Mesenchymal stem cell (in vitro differentiated cells and primary cell): ENCODE measurements at regions not wholly inside any gene's neighbourhood (a gene's known extent, or its start where the extent isn't known, plus 50 kb on each side); places are given as distances from the start of the nearest gene placed in this dataset.
"Not testable (repeated sequence)": the region's sequence is repeated elsewhere in the genome, so short reads cannot be mapped to it uniquely, and the experiment has no call there.

Experiments
- DNase-seq: peaks from one replicate; pipeline ENCODE4 v3.0.0-alpha.2; 2013
- H2AFZ ChIP-seq: one replicate; pipeline ENCODE4 v1.6.1; 2013; ENCODE audit warnings: low read depth, mild to moderate bottlenecking, control low read depth, inconsistent platforms, low read length, moderate library complexity
- H2AK5ac ChIP-seq: 2 replicates; pipeline ENCODE4 v1.6.1; 2013; ENCODE audit warnings: low read length, moderate library complexity, mild to moderate bottlenecking, inconsistent platforms; ENCODE audit not compliant: severe bottlenecking
- H2BK120ac ChIP-seq: one replicate; pipeline ENCODE4 v1.6.1; 2013; ENCODE audit warnings: low read depth, mild to moderate bottlenecking, inconsistent platforms, low read length, moderate library complexity
- H2BK12ac ChIP-seq, 2 experiments: one replicate each; pipeline ENCODE4 v1.6.1; 2013; ENCODE audit warnings: inconsistent platforms in 2 of 2, low read length in 2 of 2, mild to moderate bottlenecking in 2 of 2, moderate library complexity in 2 of 2, control low read depth in 1 of 2
- H2BK15ac ChIP-seq: one replicate; pipeline ENCODE4 v1.6.1; 2013; ENCODE audit warnings: mild to moderate bottlenecking, low read depth, inconsistent platforms; ENCODE audit not compliant: poor library complexity, severe bottlenecking
- H2BK5ac ChIP-seq: 2 replicates; pipeline ENCODE4 v1.6.1; 2013; ENCODE audit warnings: low read depth, mild to moderate bottlenecking, low read length, control low read depth, inconsistent platforms; ENCODE audit not compliant: poor library complexity, severe bottlenecking
- H3K14ac ChIP-seq, 2 experiments: one replicate each; pipeline ENCODE4 v1.6.1; 2013; ENCODE audit warnings: inconsistent platforms in 2 of 2, low read length in 2 of 2, control low read depth in 1 of 2, mild to moderate bottlenecking in 1 of 2, moderate library complexity in 1 of 2
- H3K18ac ChIP-seq, 2 experiments: one replicate each; pipeline ENCODE4 v1.6.1; 2013; ENCODE audit warnings: inconsistent platforms in 2 of 2, low read length in 2 of 2, control low read depth in 1 of 2, low read depth in 1 of 2, mild to moderate bottlenecking in 1 of 2
- H3K23ac ChIP-seq, 2 experiments: one replicate each; pipeline ENCODE4 v1.6.1; 2013; ENCODE audit warnings: inconsistent platforms in 2 of 2, low read length in 2 of 2, mild to moderate bottlenecking in 2 of 2, moderate library complexity in 2 of 2, control low read depth in 1 of 2
- H3K27ac ChIP-seq: 2 replicates; pipeline ENCODE4 v1.5.1; 2013; ENCODE audit warnings: mild to moderate bottlenecking, moderate library complexity, low read length, control low read depth, inconsistent platforms; ENCODE audit not compliant: poor library complexity, severe bottlenecking
- H3K27me3 ChIP-seq, 2 experiments: 2 replicates each; pipeline versions ENCODE4 v1.6.1 to v1.7.0; 2013; ENCODE audit warnings: low read length in 2 of 2, mild to moderate bottlenecking in 2 of 2, moderate library complexity in 2 of 2, control low read depth in 1 of 2, inconsistent platforms in 1 of 2; ENCODE audit not compliant: control insufficient read depth in 1 of 2, insufficient read depth in 1 of 2
- H3K36me3 ChIP-seq, 2 experiments: 2 replicates each; pipeline versions ENCODE4 v1.6.1 to v1.7.0; 2013; ENCODE audit warnings: low read length in 2 of 2, control low read depth in 1 of 2, inconsistent platforms in 1 of 2, low read depth in 1 of 2, mild to moderate bottlenecking in 1 of 2; ENCODE audit not compliant: insufficient read depth in 2 of 2, control insufficient read depth in 1 of 2
- H3K4ac ChIP-seq, 2 experiments: one replicate each; pipeline ENCODE4 v1.6.1; 2013; ENCODE audit warnings: inconsistent platforms in 2 of 2, low read length in 2 of 2, mild to moderate bottlenecking in 2 of 2, moderate library complexity in 2 of 2, control low read depth in 1 of 2, low read depth in 1 of 2
- H3K4me1 ChIP-seq: 2 replicates; pipeline ENCODE4 v1.6.1; 2013; ENCODE audit warnings: low read depth, low read length, control low read depth; ENCODE audit not compliant: control insufficient read depth, insufficient read depth
- H3K4me2 ChIP-seq: 2 replicates; pipeline ENCODE4 v1.6.1; 2013; ENCODE audit warnings: low read length, mild to moderate bottlenecking, inconsistent platforms; ENCODE audit not compliant: poor library complexity, severe bottlenecking
- H3K4me3 ChIP-seq, 2 experiments: 2 replicates each; pipeline versions ENCODE4 v1.5.1 to v1.7.0; 2013; ENCODE audit warnings: low read length in 2 of 2, mild to moderate bottlenecking in 2 of 2, control low read depth in 1 of 2, low read depth in 1 of 2; ENCODE audit not compliant: insufficient read depth in 1 of 2
- H3K79me1 ChIP-seq: replicated peaks from 2 replicates; pipeline ENCODE4 v1.6.1; 2013; ENCODE audit warnings: mild to moderate bottlenecking, control low read depth, low read length, inconsistent platforms; ENCODE audit not compliant: poor library complexity, severe bottlenecking
- H3K9ac ChIP-seq: 2 replicates; pipeline ENCODE4 v1.7.0; 2013; ENCODE audit warnings: mild to moderate bottlenecking, low read length, moderate library complexity
- H3K9me3 ChIP-seq: 2 replicates; pipeline ENCODE4 v1.7.0; 2013; ENCODE audit warnings: mild to moderate bottlenecking, low read length; ENCODE audit not compliant: control insufficient read depth
- H4K8ac ChIP-seq: one replicate; pipeline ENCODE4 v1.6.1; 2013; ENCODE audit warnings: inconsistent platforms, mild to moderate bottlenecking, low read length, moderate library complexity
- H4K91ac ChIP-seq: one replicate; pipeline ENCODE4 v1.6.1; 2013; ENCODE audit warnings: mild to moderate bottlenecking, low read length, inconsistent platforms
- WGBS: methylation state at CpG from one replicate; pipeline ENCODE4 v1.1.7; 2013; ENCODE audit warnings: mixed read lengths; 5-methylcytosine and 5-hydroxymethylcytosine counted together

DNA sequence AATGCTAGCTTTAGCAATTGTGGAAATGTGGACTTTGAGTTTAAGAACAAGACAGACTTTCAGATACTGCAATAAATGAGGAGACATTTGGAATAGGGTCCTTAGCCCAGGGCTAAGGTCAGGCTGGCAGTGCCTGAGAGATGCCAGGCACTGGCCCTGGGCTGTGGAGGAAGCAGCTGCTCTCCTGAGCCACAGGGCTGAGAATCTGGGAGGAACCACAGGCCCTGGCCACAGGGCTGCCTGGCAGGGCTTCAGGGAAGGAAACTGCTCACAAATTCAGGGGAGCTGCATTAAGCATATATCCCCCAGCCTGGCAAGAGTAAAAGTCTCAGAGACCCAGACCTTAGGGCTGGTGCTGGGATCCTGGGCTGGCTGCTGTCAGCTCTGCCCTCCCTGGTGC is 305.1 kb downstream of the RPIA start:
- not testable (repeated sequence) for H3K9me3 ChIP-seq, H4K91ac ChIP-seq, H3K36me3 ChIP-seq, H3K18ac ChIP-seq, H3K14ac ChIP-seq, H2BK5ac ChIP-seq, H3K23ac ChIP-seq, H3K79me1 ChIP-seq, H3K4me3 ChIP-seq, H2BK12ac ChIP-seq, H3K27ac ChIP-seq, H2BK120ac ChIP-seq, H3K4me1 ChIP-seq, H2BK15ac ChIP-seq, H3K4me2 ChIP-seq, H2AK5ac ChIP-seq, H3K9ac ChIP-seq, H4K8ac ChIP-seq, DNase-seq, H2AFZ ChIP-seq, H3K27me3 ChIP-seq, H3K4ac ChIP-seq

DNA sequence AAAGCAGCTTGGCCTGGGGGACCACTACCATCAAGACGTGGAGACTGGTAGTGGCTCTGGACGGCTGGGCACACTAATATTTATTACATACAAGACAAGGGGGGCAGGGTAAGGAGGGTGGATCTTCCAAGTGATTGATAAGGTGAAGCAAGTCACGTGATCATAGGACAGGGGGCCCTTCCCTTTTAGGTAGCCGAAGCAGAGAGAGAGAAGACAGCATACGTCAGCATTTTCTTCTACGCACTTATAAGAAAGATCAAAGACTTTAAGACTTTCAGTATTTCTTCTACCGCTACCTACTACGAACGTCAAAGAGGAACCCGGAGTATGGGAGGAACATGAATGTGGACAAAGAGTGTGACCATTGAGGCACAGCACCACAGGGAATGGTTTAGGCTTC is 307.9 kb downstream of the RPIA start:
- no peak overlapping the region for H3K23ac ChIP-seq
- H3K18ac ChIP-seq = no peak overlapping the region
- H3K4me2 ChIP-seq = no peak overlapping the region
- no peak overlapping the region for H2BK5ac ChIP-seq
- no peak overlapping the region for H3K27ac ChIP-seq
- no peak overlapping the region for H2AK5ac ChIP-seq
- no peaks in the 10 kb centered on the region for H3K9me3 ChIP-seq
- no peak overlapping the region for H2BK15ac ChIP-seq
- peaks cover 0 to 7% of the 10 kb centered on the region in 2 experiments for H3K27me3 ChIP-seq
- no peak overlapping the region for H4K8ac ChIP-seq
- DNase-seq = no peak
- no peaks in the 10 kb centered on the region for H3K79me1 ChIP-seq
- H3K4me3 ChIP-seq = no peak overlapping the region
- no peak overlapping the region for H4K91ac ChIP-seq
- WGBS = 84% methylated on average over 7 of the region's 10 CpGs
- H3K9ac ChIP-seq = no peak overlapping the region
- no peak overlapping the region for H3K4ac ChIP-seq
- no peaks in the 10 kb centered on the region for H3K36me3 ChIP-seq
- no peak overlapping the region for H2BK120ac ChIP-seq
- H3K14ac ChIP-seq = no peak overlapping the region
- H2BK12ac ChIP-seq = no peak overlapping the region
- no peak overlapping the region for H2AFZ ChIP-seq
- no peaks in the 10 kb centered on the region for H3K4me1 ChIP-seq

DNA sequence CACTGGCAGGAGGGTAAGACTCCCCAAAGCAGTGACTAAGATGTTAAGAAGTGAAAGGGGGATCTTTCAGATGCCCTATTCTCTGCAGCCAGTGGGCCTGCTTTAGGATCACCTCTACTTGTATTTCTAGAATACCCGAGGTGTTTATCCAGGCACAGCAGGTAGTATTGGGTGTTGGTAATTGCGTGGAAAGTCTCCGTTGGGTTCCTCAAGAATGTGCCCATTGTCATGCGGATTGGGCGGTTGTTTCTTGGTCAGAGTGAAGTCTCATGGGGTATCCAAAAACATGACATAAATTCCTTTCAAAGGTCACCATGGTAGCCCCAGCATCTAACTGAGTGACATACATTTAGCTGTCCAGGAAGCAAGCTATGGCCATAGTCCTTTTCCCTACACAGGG is 308.8 kb downstream of the RPIA start:
- no peak overlapping the region for H3K18ac ChIP-seq
- H3K4me2 ChIP-seq = no peak overlapping the region
- H3K4ac ChIP-seq = no peak overlapping the region
- no peak overlapping the region for H2BK120ac ChIP-seq
- H4K91ac ChIP-seq = no peak overlapping the region
- no peak overlapping the region for H2BK5ac ChIP-seq
- no peak overlapping the region for H4K8ac ChIP-seq
- H3K27ac ChIP-seq = no peak overlapping the region
- H2AFZ ChIP-seq = no peak overlapping the region
- no peak for DNase-seq
- H3K23ac ChIP-seq = no peak overlapping the region
- no peak overlapping the region for H2BK15ac ChIP-seq
- H3K27me3 ChIP-seq = peaks cover 0 to 7% of the 10 kb centered on the region in 2 experiments
- H3K9me3 ChIP-seq = no peaks in the 10 kb centered on the region
- H3K9ac ChIP-seq = no peak overlapping the region
- 54% methylated on average over 5 of the region's 5 CpGs for WGBS
- H3K4me1 ChIP-seq = no peaks in the 10 kb centered on the region
- no peak overlapping the region for H2BK12ac ChIP-seq
- H3K79me1 ChIP-seq = no peaks in the 10 kb centered on the region
- no peak overlapping the region for H2AK5ac ChIP-seq
- H3K14ac ChIP-seq = no peak overlapping the region
- no peaks in the 10 kb centered on the region for H3K36me3 ChIP-seq
- no peak overlapping the region for H3K4me3 ChIP-seq

DNA sequence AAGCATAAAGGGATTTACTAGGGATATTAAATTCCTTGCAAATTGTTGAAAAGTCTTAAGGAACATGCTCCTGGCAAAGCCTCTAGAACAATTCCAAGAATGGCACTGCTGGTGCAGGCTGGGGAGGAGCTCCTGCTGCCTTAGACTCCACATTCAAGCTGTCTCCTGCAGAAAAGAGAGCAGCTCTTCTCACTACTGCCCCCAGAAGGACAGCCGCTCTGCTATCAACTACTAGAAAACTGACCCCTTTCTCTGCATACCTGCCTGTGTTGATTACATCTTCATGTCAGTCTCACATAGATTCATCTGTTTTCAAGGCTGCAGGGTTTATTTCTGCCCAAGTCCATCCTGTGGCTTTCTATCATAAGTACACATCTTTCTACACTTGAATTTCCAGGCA is 312.8 kb downstream of the RPIA start:
- not testable (repeated sequence) for H2BK12ac ChIP-seq, H3K4me3 ChIP-seq, H3K18ac ChIP-seq, H3K14ac ChIP-seq, DNase-seq, H3K27ac ChIP-seq, H4K91ac ChIP-seq, H3K9me3 ChIP-seq, H3K36me3 ChIP-seq, H3K4ac ChIP-seq, H3K79me1 ChIP-seq, H3K23ac ChIP-seq, H3K4me1 ChIP-seq, H4K8ac ChIP-seq, H3K4me2 ChIP-seq, H2AK5ac ChIP-seq, H2BK120ac ChIP-seq, H3K27me3 ChIP-seq, H2BK5ac ChIP-seq, H3K9ac ChIP-seq, H2AFZ ChIP-seq, H2BK15ac ChIP-seq
- WGBS = 36% methylated on average over 1 of the region's 1 CpG
